NCI-H2029 treated with DMSO at 0.1 percent for 48 hours (cell line): ENCODE measurements at regions not wholly inside any gene's neighbourhood (a gene's known extent, or its start where the extent isn't known, plus 50 kb on each side); places are given as distances from the start of the nearest gene placed in this dataset.
"Not testable (repeated sequence)": the region's sequence is repeated elsewhere in the genome, so short reads cannot be mapped to it uniquely, and the experiment has no call there.

Experiments
- DNase-seq: peaks from one replicate; lab custom pipeline; 2025; lab: John Stamatoyannopoulos, UW

- DNase-seq, result no peak
Observed at GRCh38 chr4:103996637-103997036, 276.9 kb upstream of the TACR3 start.

DNA sequence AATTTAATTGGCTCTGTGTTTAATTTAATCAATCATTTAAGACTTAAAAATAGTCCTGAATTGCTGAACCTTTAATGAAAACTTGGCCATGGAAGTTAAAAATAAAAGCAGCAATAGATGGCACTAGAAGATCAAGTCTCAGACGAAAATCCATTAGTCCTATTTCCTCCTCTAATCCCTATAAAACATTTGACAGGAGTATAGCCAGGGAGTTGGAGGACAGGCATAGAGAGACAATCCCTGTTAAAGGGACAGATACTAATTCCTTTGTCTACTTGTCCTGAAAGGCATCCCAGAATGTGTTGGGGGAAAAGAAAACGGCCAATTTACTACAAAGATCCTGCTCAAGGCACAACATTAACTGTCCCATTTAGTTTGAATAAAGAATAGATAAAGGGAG lies 276.3 kb upstream of the TACR3 start:
- no peak for DNase-seq

DNA sequence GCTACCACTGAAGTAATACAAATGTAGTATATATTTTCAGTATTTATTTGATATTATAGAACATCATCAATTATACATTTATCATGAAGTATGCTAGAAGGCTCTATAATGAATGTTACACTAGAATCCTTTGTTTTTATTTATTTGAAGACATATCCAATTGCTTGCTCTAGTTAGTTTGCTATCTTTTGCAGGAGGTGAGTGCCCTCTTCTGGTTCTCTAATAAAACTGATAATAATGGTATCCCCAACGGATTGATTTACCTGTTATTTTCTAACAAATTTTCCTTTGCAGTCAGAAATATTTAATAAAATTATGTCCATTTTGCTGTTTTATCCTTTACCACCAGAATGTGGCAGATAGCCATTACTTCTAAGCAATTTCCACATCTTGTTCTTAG lies 274.3 kb upstream of the TACR3 start:
- no peak for DNase-seq

GRCh38 chr4:103982454-103982853 lies 262.7 kb upstream of the TACR3 start:
- DNase-seq, result no peak

DNA sequence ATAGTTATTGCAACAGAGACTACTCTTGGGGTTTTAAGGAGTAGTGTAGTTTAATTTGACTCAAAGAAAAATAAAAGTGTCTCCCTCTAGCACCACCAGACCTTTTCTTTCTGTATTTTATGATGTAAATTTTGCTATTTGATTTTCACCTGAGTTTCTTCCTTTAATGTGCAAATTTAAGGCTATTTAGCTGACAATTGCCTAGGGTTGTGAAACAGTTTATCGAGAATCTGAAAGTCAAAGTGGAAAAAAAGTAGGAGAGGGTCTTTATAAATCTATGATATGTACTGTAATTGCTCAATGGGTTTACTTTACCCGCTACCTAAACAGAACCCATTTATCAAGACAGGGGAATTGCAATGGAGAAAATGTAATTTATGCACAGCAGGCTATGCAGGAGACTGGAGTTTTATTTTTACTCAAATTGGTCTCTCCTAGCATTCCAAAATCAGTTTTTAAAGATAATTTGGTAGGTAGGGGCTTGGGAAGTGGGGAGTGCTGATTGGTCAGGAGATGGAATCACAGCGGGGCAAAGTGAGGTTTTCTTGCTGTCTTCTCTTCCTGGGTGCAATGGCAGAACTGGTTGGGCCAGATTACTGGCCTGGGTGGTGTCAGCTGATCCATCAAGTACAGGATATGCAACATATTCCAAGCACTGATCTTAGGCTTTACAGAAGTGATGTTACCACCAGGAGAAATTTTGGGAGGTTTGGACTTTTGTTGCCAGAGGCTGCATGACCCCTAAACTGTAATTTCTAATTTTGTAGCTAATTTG lies 228.6 kb upstream of the TACR3 start:
- no peak for DNase-seq

DNA sequence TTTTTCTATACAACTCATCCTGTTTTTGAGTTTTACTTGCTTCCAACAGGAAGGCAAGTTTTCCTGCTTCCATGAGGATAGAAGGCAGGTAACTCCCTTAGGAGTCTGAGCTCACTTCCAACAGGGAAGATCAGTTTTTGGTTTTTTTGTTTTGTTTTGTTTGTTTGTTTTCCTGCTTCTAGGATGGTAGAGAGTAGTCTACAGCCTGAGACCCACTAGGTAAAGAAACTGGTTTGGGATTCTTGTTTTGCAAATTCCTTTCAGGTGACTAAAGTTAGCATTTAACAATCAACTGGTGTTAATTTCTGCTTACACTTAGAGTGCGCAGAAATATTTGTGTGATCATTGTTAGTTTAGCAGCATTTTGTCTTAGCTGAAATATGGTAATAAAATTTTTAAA lies 227.8 kb upstream of the TACR3 start:
- no peak for DNase-seq

DNA sequence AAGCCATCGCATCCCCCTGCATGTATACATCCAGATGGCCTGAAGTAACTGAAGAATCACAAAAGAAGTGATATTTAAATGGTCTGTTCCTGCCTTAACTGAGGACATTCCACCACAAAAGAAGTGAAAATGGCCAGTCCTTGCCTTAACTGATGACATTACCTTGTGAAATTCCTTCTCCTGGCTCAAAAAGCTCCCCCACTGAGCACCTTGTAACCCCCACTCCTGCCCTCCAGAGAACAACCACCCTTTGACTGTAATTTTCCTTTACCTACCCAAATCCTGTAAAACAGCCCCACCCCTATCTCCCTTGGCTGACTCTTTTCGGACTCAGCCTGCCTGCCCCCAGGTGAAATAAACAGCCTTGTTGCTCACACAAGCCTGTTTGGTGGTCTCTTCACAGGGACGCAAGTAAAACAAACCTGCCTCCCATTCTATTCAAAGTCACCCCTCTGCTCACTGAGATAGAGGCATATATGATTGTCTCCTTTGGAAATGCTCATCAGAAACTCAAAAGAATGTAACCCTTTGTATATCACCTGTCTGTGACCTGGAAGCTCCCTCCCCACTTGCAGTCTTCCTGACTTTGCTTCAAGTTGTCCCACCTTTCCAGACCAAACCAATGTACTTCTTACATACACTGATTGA lies 227.0 kb upstream of the TACR3 start:
- DNase-seq, result not testable (repeated sequence)

GRCh38 chr4:103938488-103938887 lies 218.7 kb upstream of the TACR3 start:
- DNase-seq, result no peak

GRCh38 chr4:103936653-103937145 lies 216.9 kb upstream of the TACR3 start:
- DNase-seq, result no peak

DNA sequence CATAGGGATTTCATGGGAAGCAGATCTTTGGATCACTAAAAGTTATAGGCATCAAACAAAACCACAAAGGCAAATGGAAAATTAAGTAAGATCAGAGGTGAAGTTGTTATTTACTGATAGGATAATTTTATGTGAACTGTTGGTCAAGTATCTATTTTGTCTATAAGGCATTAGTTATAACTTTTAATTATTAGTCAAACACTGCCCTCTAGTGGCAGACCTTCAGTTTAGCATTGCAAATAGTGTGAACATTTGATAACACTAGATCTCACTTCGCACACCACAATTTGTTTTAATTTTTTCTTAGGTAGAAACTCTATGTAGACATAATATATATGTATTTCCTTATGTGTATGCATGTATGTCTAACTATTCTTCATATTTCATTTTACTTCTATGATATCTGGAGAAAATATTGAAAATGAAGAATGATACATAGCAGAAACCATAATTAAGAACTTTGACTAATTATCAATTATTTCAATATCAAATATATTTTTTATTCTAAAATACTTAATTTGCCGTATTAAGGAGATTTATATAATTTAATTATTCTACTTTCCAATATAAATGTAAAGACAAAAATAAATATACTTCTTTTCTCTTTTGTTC lies 214.5 kb upstream of the TACR3 start:
- DNase-seq, result peak; percentile 27

GRCh38 chr4:103928370-103928769 lies 208.6 kb upstream of the TACR3 start:
- no peak for DNase-seq

GRCh38 chr4:103923551-103923950 lies 203.8 kb upstream of the TACR3 start:
- no peak for DNase-seq

DNA sequence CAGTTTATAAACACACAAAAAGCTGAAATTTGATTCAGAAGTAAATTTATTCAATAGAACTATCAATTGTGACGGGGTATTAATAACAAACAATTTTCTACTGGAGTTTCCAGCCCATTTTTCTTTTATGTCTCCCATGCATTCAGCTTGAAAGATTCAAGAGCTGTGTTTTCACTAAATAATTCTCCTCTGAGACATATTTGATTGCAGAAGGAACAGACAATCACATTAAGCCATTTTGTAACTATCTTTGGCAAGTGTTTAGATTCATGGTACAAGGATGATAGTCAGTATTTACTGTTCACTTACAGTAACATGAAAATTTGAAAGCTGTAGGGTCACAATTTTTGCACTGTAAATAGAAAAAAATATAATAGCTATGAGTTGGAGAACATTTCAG lies 198.4 kb upstream of the TACR3 start:
- DNase-seq, result no peak

DNA sequence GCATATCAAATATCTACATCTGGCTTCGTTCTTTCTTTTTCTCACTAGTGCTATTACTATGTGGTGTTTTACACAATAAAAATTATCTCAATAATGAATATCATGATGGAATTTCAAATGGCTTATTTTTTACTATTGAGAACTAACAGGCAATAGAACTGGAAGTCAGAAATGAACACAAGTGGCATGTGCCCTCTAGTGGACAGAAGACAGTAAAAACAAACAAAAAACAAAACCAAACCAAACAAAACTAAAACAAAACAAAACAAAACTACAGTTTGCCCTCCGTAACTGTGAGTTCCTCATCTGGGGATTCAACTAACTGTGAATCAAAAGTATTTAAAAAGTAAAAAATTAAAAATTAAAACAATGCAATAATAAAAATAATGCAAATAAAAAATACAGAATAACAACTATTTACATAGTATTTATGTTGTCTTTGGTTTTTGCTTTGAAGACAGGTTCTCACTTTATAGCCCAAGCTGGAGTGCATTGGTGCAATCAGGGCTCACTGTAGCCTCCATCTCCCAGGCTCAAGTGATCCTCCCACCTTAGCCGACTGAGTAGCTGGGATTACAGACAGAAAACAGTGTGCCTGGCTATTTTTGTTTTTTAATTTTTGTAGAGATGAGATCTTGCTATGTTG lies 195.6 kb upstream of the TACR3 start:
- DNase-seq, result no peak

- DNase-seq, result no peak
Observed at GRCh38 chr4:103907414-103907813, 187.6 kb upstream of the TACR3 start.

GRCh38 chr4:103904123-103904522 lies 184.3 kb upstream of the TACR3 start:
- no peak for DNase-seq

GRCh38 chr4:103902730-103903129 lies 182.9 kb upstream of the TACR3 start:
- no peak for DNase-seq

GRCh38 chr4:103895876-103896465 lies 176.2 kb upstream of the TACR3 start:
- no peak for DNase-seq

DNA sequence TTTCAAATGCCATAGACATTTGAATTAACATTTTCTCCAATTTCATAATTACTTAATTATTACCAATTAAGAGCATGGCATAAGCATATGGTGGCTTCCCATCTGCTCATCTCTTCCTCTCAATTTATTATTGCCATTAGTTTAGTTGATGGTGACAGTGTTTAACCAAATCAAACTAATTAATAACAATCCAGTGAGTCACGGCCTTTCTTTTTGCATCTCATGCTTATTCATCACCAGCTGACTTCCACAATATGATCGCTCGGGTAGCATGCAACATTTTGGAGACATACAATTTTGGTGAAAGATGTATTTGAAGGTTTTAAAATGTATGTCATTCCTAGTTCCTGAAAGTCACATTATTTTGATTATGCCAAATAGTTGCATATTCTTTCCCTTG lies 172.8 kb upstream of the TACR3 start:
- no peak for DNase-seq

GRCh38 chr4:103887191-103887590 lies 167.4 kb upstream of the TACR3 start:
- DNase-seq, result no peak

GRCh38 chr4:103885152-103885551 lies 165.4 kb upstream of the TACR3 start:
- no peak for DNase-seq

GRCh38 chr4:103867311-103867710 lies 147.5 kb upstream of the TACR3 start:
- no peak for DNase-seq
